Fibroblast of the aortic adventitia (primary cell): ENCODE measurements at regions not wholly inside any gene's neighbourhood (a gene's known extent, or its start where the extent isn't known, plus 50 kb on each side); places are given as distances from the start of the nearest gene placed in this dataset.
A peak's percentile ranks its signal among the peaks of the same experiment; 100 is the strongest.

Experiments used
- DNase-seq: peaks from one replicate; pipeline ENCODE4 v3.0.0-alpha.2; 2010; ENCODE audit warnings: low read depth
- H3K4me3 ChIP-seq: 2 replicates; pipeline ENCODE4 v1.5.1; 2011; ENCODE audit warnings: low read depth, mild to moderate bottlenecking, control low read depth, low read length, moderate library complexity
- TF ChIP-seq, protein P1 (sequence below): IDR thresholded peaks from 2 replicates; pipeline ENCODE4 v1.5.1; 2011; ENCODE audit warnings: mild to moderate bottlenecking, low read length, control low read depth, inconsistent platforms; ENCODE audit not compliant: insufficient read depth

DNA sequence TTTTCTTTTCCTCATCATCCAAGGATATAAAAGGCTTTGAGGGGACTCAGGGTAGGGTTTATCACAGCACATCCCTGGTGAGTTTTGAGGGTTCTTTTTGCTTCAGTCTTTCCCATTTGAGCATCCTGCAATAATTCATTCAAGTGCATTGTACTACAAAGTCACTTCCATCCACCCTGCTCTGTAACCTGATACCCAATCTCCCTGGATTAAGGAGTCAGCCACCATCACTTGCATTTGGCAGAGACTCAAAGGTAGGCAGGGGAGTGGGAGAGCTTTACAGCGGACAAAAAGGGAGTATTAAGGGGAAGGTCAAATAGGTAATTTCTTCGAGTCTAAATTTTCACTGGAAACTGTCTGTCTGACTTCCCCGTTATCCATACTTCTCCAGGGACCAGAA, 216.1 kb upstream of the TMTC4 start:
- H3K4me3 ChIP-seq: no peak overlapping the region
- TF ChIP-seq, protein P1, sequence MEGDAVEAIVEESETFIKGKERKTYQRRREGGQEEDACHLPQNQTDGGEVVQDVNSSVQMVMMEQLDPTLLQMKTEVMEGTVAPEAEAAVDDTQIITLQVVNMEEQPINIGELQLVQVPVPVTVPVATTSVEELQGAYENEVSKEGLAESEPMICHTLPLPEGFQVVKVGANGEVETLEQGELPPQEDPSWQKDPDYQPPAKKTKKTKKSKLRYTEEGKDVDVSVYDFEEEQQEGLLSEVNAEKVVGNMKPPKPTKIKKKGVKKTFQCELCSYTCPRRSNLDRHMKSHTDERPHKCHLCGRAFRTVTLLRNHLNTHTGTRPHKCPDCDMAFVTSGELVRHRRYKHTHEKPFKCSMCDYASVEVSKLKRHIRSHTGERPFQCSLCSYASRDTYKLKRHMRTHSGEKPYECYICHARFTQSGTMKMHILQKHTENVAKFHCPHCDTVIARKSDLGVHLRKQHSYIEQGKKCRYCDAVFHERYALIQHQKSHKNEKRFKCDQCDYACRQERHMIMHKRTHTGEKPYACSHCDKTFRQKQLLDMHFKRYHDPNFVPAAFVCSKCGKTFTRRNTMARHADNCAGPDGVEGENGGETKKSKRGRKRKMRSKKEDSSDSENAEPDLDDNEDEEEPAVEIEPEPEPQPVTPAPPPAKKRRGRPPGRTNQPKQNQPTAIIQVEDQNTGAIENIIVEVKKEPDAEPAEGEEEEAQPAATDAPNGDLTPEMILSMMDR: no peak
- no peak for DNase-seq

DNA sequence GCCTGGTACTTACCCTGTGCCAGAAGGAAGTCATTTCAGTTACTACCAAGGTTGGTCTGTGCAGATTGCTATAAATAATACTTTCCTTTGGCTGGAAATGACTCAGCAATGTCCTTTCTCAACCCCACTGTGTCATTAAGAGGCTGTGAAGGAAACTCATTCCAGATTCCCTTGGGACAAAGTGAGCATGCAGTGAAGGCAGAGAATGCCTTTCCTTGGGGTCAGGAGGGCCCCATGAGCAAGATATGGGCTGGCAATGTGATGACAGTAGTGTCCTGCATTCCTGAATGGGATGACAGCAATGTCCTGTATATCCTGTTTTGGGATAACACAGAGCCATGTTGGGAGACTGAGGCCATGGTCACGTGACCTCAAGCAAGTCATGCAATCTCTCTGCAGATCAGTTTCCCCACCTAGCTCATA, 213.1 kb upstream of the TMTC4 start:
- no peak overlapping the region for H3K4me3 ChIP-seq
- peak; percentile 68 for DNase-seq
- TF ChIP-seq, protein P1: no peak

DNA sequence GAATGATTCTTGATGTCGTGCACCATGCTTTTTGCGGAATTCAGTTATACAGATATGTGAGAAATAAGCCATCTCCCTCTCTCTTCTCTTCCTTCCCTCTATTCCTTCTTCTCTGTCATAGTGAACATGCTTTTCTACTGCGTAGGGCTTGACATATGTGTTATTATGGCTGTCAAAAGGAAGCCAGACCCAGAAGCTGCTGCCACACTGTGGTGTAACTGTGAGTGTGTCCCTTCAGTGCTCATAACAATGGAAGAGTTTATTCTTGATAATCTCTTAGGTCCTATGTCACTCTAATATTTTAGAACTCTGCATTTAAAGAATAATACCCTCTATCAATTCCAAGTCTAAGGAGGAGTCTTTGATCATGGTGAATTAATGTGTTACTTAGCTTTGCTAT, 208.9 kb upstream of the TMTC4 start:
- no peak overlapping the region for H3K4me3 ChIP-seq
- no peak for DNase-seq
- TF ChIP-seq, protein P1: no peak

DNA sequence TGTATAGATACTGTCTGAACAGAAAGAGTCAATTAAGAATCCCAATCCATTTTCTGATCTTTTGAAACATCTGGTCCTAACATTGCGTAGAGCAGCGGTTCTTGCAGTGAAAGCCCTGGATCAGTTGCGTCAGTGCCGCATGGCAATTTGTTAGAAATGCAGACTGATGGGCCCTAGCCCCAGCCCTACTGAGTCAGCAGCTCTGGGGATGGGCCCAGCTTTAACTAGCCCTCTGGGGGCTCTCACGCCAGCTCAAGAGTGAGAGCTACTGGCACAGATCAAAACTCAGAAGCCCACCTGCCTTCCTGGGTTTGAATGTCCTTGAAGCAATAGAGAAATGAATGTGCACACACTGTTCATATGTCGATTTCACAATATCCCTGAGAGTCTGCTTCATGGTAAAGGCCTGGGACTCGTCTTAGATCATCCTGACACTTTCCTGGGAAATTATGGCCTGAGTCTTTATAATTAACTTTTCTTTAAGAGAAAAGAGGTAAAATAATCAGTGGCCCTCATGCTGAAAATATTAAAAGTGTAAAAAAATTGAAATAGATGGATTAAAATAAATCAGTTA, 206.8 kb upstream of the TMTC4 start:
- TF ChIP-seq, protein P1: no peak
- no peak for DNase-seq
- no peak overlapping the region for H3K4me3 ChIP-seq

DNA sequence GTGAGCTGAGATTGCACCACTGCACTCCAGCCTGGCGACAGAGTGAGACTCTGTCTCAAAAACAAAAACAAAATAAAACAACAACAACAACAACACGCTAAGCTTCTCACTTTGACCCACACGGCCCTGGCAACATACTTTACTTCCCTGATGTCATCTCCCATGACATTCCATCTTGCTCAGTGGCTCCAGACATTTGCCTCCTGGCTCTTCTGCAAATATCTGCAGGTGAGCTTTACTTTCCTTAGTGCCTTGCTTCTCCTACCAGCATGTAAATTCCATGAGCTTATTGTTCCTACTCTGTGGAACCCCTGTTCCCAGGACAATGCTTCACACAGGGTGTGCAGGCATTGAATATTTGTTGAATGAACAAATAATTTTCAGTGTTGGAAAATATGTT, 205.6 kb upstream of the TMTC4 start:
- H3K4me3 ChIP-seq: no peak overlapping the region
- DNase-seq: no peak
- TF ChIP-seq, protein P1: no peak

DNA sequence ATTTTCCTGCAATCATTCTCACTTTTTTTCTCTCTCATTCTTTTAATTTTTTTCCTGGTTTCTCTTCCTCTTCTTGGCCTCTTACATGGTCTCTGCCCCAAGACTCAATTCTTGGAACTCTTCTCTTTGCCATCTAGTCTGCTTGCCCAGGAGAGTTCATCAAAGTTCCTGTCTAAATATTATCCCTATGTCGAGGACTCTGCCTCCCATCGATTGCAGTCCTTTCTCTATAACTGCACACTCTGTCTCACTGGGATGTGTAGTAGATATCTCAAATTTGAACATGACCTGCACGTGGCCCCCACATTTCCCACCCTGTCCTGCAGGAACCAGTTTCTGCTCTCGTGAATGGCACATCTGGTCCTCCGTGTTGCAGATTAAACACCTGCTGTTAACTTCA, 204.7 kb upstream of the TMTC4 start:
- TF ChIP-seq, protein P1: no peak
- H3K4me3 ChIP-seq: no peak overlapping the region
- DNase-seq: no peak

DNA sequence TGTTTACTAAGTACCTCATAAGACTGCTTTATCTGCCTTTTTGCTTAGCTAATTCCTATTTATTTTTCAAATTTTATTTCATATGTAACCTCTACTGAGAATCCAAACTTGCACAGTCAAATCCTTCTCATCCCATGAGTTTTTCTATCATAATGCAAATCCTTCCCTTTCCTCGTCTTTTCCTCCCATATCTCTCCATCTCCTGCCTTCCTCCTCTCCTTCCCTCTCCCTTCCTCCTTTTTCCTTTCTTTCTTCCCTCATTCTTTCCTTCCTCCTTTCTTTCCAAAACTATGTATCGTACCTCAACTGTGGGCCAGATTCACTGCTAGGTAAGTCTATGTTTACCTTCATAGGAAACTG, 201.4 kb upstream of the TMTC4 start:
- no peak overlapping the region for H3K4me3 ChIP-seq
- TF ChIP-seq, protein P1: no peak
- no peak for DNase-seq
